Right lobe of liver (tissue), 6 donors: ENCODE measurements at regions not wholly inside any gene's neighbourhood (a gene's known extent, or its start where the extent isn't known, plus 50 kb on each side); places are given as distances from the start of the nearest gene placed in this dataset.
"Not testable (repeated sequence)": the region's sequence is repeated elsewhere in the genome, so short reads cannot be mapped to it uniquely, and the experiment has no call there.

Source experiments
- ATAC-seq, 4 donors: fragments of 200-7000 bp; cut with Tn5 transposase; one replicate each; pipeline ENCODE4 v1.9.1; 2020; ENCODE audit warnings: mild to moderate bottlenecking in 4 of 4, moderate library complexity in 4 of 4
- DNase-seq, 3 donors: peaks; one replicate each; pipeline ENCODE4 v3.0.0-alpha.2; 2020
- H3K27ac ChIP-seq, 3 donors: fragments of 200-600 bp; one replicate each; pipeline ENCODE4 v1.8.0; 2022
- H3K27me3 ChIP-seq, 2 donors: fragments of 200-600 bp; one replicate each; pipeline ENCODE4 v1.8.0; 2022
- H3K36me3 ChIP-seq, 4 donors: fragments of 200-600 bp; sonication (generic) in 1 of 4; one replicate each; pipeline versions ENCODE4 v1.5.1 to v1.8.0; 2017 to 2022; ENCODE audit warnings: control low read depth in 1 of 4
- H3K4me1 ChIP-seq, 4 donors: fragments of 200-600 bp; sonication (generic) in 1 of 4; one replicate each; pipeline versions ENCODE4 v1.5.1 to v1.8.0; 2017 to 2022; ENCODE audit warnings: control low read depth in 1 of 4
- H3K4me3 ChIP-seq, 3 donors: fragments of 200-600 bp; one replicate each; pipeline ENCODE4 v1.8.0; 2022
- H3K9me3 ChIP-seq, 4 donors: fragments of 200-600 bp; sonication (generic) in 1 of 4; one replicate each; pipeline versions ENCODE4 v1.5.1 to v1.8.0; 2017 to 2022; ENCODE audit warnings: control low read depth in 1 of 4
- POLR2A ChIP-seq: fragments of 450-650 bp; IDR thresholded peaks from one replicate; pipeline ENCODE4 v1.6.1; 2017; ENCODE audit warnings: antibody characterized with exemption, mild to moderate bottlenecking
- WGBS: methylation state at CpG from one replicate; pipeline ENCODE4 v1.1.6; 2018; ENCODE audit warnings: low coverage, low lambda C conversion rate; ENCODE audit not compliant: insufficient coverage; ENCODE audit errors: missing lambda C conversion rate; 5-methylcytosine and 5-hydroxymethylcytosine counted together
- intact Hi-C, 2 donors: fragments of 100-400 bp; cut with DNase I; formaldehyde crosslinking; loops; one replicate each; pipeline versions ENCODE4 v1.11.2 to v1.14.1; 2022
- TF ChIP-seq, protein P1 (sequence below), 4 donors: fragments of 200-600 bp in 3 of 4; fragments of 450-650 bp in 1 of 4; IDR thresholded peaks; one replicate each; pipeline versions ENCODE4 v1.5.1 to v1.8.0; 2016 to 2022; ENCODE audit warnings: antibody characterized with exemption in 4 of 4, mild to moderate bottlenecking in 2 of 4
- donor health status: DM: no; HTN: yes; CAD: no.
- donor health status: DM: no; HTN: no; CAD: no.
- donor health status: DM: no; HTN: no; CAD: no.
- donor health status: DM: no; HTN: yes; CAD: no.
- donor health status: DM: no; HTN: yes; CAD: no.

GRCh38 chr9:88835038-88835466, 156.2 kb upstream of the S1PR3 start:
- no peak overlapping the region for H3K27ac ChIP-seq
- ATAC-seq (no peak), DNase-seq (no peak)
- no peaks in the 10 kb centered on the region for H3K9me3 ChIP-seq
- H3K4me3 ChIP-seq: no peak overlapping the region
- H3K36me3 ChIP-seq: no peaks in the 10 kb centered on the region
- WGBS: 23% methylated on average over 1 of the region's 1 CpG
- H3K4me1 ChIP-seq: no peaks in the 10 kb centered on the region
- no peaks in the 10 kb centered on the region for H3K27me3 ChIP-seq
- TF ChIP-seq, protein P1, sequence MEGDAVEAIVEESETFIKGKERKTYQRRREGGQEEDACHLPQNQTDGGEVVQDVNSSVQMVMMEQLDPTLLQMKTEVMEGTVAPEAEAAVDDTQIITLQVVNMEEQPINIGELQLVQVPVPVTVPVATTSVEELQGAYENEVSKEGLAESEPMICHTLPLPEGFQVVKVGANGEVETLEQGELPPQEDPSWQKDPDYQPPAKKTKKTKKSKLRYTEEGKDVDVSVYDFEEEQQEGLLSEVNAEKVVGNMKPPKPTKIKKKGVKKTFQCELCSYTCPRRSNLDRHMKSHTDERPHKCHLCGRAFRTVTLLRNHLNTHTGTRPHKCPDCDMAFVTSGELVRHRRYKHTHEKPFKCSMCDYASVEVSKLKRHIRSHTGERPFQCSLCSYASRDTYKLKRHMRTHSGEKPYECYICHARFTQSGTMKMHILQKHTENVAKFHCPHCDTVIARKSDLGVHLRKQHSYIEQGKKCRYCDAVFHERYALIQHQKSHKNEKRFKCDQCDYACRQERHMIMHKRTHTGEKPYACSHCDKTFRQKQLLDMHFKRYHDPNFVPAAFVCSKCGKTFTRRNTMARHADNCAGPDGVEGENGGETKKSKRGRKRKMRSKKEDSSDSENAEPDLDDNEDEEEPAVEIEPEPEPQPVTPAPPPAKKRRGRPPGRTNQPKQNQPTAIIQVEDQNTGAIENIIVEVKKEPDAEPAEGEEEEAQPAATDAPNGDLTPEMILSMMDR (IDR thresholded peaks at IDR 0.05): no peak
- TF ChIP-seq POLR2A: no peak
- intact Hi-C loops: no loop called here

DNA sequence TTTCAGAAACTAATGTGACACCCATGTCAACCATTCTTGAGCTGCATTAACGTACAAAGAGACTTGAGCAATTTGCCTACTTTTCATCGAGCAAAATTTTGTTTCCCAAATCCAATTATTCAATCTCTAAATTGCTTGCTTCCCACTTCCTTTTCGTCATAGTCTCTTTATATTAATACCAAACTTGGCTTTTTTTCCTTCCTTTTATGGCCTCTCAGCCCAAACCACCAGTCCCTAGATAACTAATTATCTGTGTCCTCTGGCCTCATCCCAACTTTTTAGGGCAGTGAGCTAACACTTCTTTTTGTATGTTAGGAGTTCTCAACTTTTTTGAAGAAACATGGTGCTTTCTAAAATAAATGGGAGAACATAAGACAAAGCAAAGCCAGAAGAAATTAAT, 155.5 kb upstream of the S1PR3 start:
- WGBS: 30% methylated on average over 3 of the region's 3 CpGs
- ATAC-seq: no peak
- TF ChIP-seq, protein P1 (IDR thresholded peaks at IDR 0.05): no peak
- no peak for TF ChIP-seq POLR2A
- Histone ChIP-seq H3K27ac (no peak overlapping the region), H3K27me3 (no peaks in the 10 kb centered on the region), H3K9me3 (no peaks in the 10 kb centered on the region), H3K4me1 (no peaks in the 10 kb centered on the region), H3K4me3 (no peak overlapping the region), H3K36me3 (no peaks in the 10 kb centered on the region)
- no peak for DNase-seq
- intact Hi-C loops: no loop called here

GRCh38 chr9:88837731-88838130, 153.5 kb upstream of the S1PR3 start:
- intact Hi-C loops: no loop called here
- Histone ChIP-seq H3K9me3 (no peaks in the 10 kb centered on the region), H3K27me3 (no peaks in the 10 kb centered on the region), H3K36me3 (no peaks in the 10 kb centered on the region), H3K4me1 (no peaks in the 10 kb centered on the region), H3K4me3 (no peak overlapping the region), H3K27ac (no peak overlapping the region)
- TF ChIP-seq POLR2A: no peak
- TF ChIP-seq, protein P1 (IDR thresholded peaks at IDR 0.05): no peak
- ATAC-seq (no peak), DNase-seq (no peak)
- 68% methylated on average over 2 of the region's 2 CpGs for WGBS

DNA sequence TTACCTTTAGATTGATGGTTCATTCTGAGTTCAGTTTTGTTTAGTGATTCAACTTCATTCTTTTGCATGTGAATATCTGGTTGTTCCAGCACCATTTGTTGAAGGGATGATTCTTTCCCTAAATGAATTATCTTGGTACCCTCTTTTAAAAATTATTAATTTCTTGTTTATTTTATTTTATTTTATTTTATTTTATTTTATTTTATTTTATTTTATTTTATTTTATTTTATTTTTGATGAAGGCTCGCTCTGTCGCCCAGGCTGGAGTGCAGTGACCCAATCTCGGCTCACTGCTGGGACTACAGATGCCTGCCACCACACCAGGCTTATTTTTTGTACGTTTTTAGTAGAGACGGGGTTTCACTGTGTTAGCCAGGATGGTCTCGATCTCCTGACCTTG, 141.4 kb upstream of the S1PR3 start:
- DNase-seq, H3K27me3 ChIP-seq, H3K27ac ChIP-seq, H3K4me1 ChIP-seq, ATAC-seq, H3K4me3 ChIP-seq, intact Hi-C loops, H3K36me3 ChIP-seq, H3K9me3 ChIP-seq: not testable (repeated sequence)
- WGBS: 44% methylated on average over 6 of the region's 6 CpGs

GRCh38 chr9:88852794-88853193, 138.5 kb upstream of the S1PR3 start:
- TF ChIP-seq, protein P1 (IDR thresholded peaks at IDR 0.05): no peak
- TF ChIP-seq POLR2A: no peak
- Histone ChIP-seq H3K4me3 (no peak overlapping the region), H3K27me3 (no peaks in the 10 kb centered on the region), H3K36me3 (no peaks in the 10 kb centered on the region), H3K9me3 (no peaks in the 10 kb centered on the region), H3K27ac (no peak overlapping the region), H3K4me1 (no peaks in the 10 kb centered on the region)
- WGBS: 0% methylated on average over 1 of the region's 1 CpG
- ATAC-seq: peak in 1 of 4 donors; percentile 35
- intact Hi-C loops: no loop called here
- no peak for DNase-seq
